Trophoblast cell (in vitro differentiated cells and primary cell): ENCODE measurements at regions not wholly inside any gene's neighbourhood (a gene's known extent, or its start where the extent isn't known, plus 50 kb on each side); places are given as distances from the start of the nearest gene placed in this dataset.
A peak's percentile ranks its signal among the peaks of the same experiment; 100 is the strongest.

Experiments
- DNase-seq, 2 donors: peaks; one replicate each; pipeline ENCODE4 v3.0.0-alpha.2; 2016
- H2AFZ ChIP-seq: 2 replicates; pipeline ENCODE4 v1.6.1; 2013; ENCODE audit warnings: low read length, moderate library complexity, mild to moderate bottlenecking; ENCODE audit not compliant: insufficient read depth, poor library complexity
- H2AK5ac ChIP-seq: 2 replicates; pipeline ENCODE4 v1.6.1; 2013; ENCODE audit warnings: mild to moderate bottlenecking, low read length
- H2BK120ac ChIP-seq: 2 replicates; pipeline ENCODE4 v1.6.1; 2013; ENCODE audit warnings: low read length, mild to moderate bottlenecking, moderate library complexity; ENCODE audit not compliant: insufficient read depth, poor library complexity
- H2BK12ac ChIP-seq: 2 replicates; pipeline ENCODE4 v1.6.1; 2013; ENCODE audit warnings: mild to moderate bottlenecking, low read length, moderate library complexity
- H2BK5ac ChIP-seq: 2 replicates; pipeline ENCODE4 v1.6.1; 2013; ENCODE audit warnings: low read length, low read depth, moderate library complexity, mild to moderate bottlenecking; ENCODE audit not compliant: poor library complexity
- H3K14ac ChIP-seq: 2 replicates; pipeline ENCODE4 v1.6.1; 2013; ENCODE audit warnings: mild to moderate bottlenecking, low read length
- H3K18ac ChIP-seq: 2 replicates; pipeline ENCODE4 v1.6.1; 2013; ENCODE audit warnings: mild to moderate bottlenecking, low read length
- H3K23ac ChIP-seq: 2 replicates; pipeline ENCODE4 v1.6.1; 2013; ENCODE audit warnings: low read length
- H3K27ac ChIP-seq: 2 replicates; pipeline ENCODE4 v1.5.1; 2013; ENCODE audit warnings: low read depth, mild to moderate bottlenecking, inconsistent platforms, low read length, moderate library complexity
- H3K27me3 ChIP-seq: 2 replicates; pipeline ENCODE4 v1.6.1; 2013; ENCODE audit warnings: inconsistent platforms, mild to moderate bottlenecking, low read length, moderate library complexity; ENCODE audit not compliant: insufficient read depth
- H3K36me3 ChIP-seq, 2 experiments: 1 replicate in 1 of 2; 2 replicates in 1 of 2; pipeline ENCODE4 v1.6.1; 2013; ENCODE audit warnings: low read length in 2 of 2, mild to moderate bottlenecking in 2 of 2, moderate library complexity in 1 of 2; ENCODE audit not compliant: insufficient read depth in 2 of 2, control insufficient read depth in 1 of 2
- H3K4ac ChIP-seq: 2 replicates; pipeline ENCODE4 v1.6.1; 2013; ENCODE audit warnings: low read depth, mild to moderate bottlenecking, low read length, moderate library complexity
- H3K4me1 ChIP-seq, 2 experiments: 1 replicate in 1 of 2; 2 replicates in 1 of 2; pipeline ENCODE4 v1.6.1; 2013; ENCODE audit warnings: low read length in 2 of 2, mild to moderate bottlenecking in 2 of 2, moderate library complexity in 1 of 2; ENCODE audit not compliant: insufficient read depth in 2 of 2, control insufficient read depth in 1 of 2
- H3K4me2 ChIP-seq: 2 replicates; pipeline ENCODE4 v1.6.1; 2013; ENCODE audit warnings: inconsistent platforms, mild to moderate bottlenecking, low read length, moderate library complexity
- H3K4me3 ChIP-seq: 2 replicates; pipeline ENCODE4 v1.5.1; 2013; ENCODE audit warnings: mild to moderate bottlenecking, low read depth, low read length, inconsistent platforms
- H3K79me1 ChIP-seq: one replicate; pipeline ENCODE4 v1.6.1; 2013; ENCODE audit warnings: low read length
- H3K79me2 ChIP-seq: 2 replicates; pipeline ENCODE4 v1.6.1; 2013; ENCODE audit warnings: low read length, mild to moderate bottlenecking; ENCODE audit not compliant: control insufficient read depth, insufficient read depth, poor library complexity
- H3K9ac ChIP-seq: 2 replicates; pipeline ENCODE4 v1.6.1; 2013; ENCODE audit warnings: mild to moderate bottlenecking, low read length
- H3K9me3 ChIP-seq: 2 replicates; pipeline ENCODE4 v1.6.1; 2013; ENCODE audit warnings: low read depth, mild to moderate bottlenecking, control low read depth, inconsistent platforms, low read length; ENCODE audit not compliant: insufficient read depth
- H4K12ac ChIP-seq: 2 replicates; pipeline ENCODE4 v1.6.1; 2013; ENCODE audit warnings: low read depth, mild to moderate bottlenecking, low read length, moderate library complexity
- H4K8ac ChIP-seq: 2 replicates; pipeline ENCODE4 v1.6.1; 2013; ENCODE audit warnings: low read depth, mild to moderate bottlenecking, low read length, moderate library complexity
- H4K91ac ChIP-seq: one replicate; pipeline ENCODE4 v1.6.1; 2013; ENCODE audit warnings: low read depth, mild to moderate bottlenecking, low read length, moderate library complexity
- WGBS: extraction: QIAGEN DNeasy Blood & Tissue Kit; methylation state at CpG from one replicate; pipeline ENCODE4 v1.1.7; 2013; ENCODE audit warnings: missing lambda C conversion rate; ENCODE audit not compliant: insufficient read length, insufficient coverage; ENCODE audit errors: extremely low coverage; 5-methylcytosine and 5-hydroxymethylcytosine counted together

DNA sequence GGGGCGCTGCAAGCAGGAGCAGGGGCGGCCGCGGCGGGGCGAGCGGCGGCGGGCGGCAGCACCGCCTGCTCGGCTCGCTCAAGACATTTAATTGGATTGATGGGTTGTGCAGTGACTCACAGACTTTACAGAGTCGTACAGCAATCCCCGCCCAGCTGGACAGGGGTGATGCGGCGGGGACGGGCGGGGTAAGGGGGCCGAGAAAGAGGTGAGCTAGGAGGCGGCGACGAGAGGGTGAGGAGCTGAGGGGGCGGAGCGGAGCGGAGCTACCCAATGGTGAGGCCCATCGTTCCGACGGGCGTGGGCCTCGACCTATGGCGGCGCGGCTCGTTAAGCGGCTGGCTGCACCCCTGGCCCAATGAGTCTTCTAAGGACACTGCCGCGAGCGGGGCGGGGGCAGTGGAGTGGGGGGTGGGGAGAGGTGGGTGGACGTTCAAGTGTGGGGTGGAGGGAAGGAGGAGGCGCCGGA, 97.1 kb upstream of the SERTAD2 start:
- peaks cover 0 to 3% of the 10 kb centered on the region in 2 experiments for H3K4me1 ChIP-seq
- H3K4me3 ChIP-seq, result peak overlapping the region; percentile 75
- peak overlapping the region; percentile 24 for H3K4ac ChIP-seq
- H4K91ac ChIP-seq, result peak overlapping the region; percentile 46
- H3K18ac ChIP-seq, result no peak overlapping the region
- H3K23ac ChIP-seq, result no peak overlapping the region
- H2AK5ac ChIP-seq, result no peak overlapping the region
- H3K4me2 ChIP-seq, result peak overlapping the region; percentile 91
- H2AFZ ChIP-seq, result peak overlapping the region; percentile 72
- WGBS, result no CpG with 5 or more reads among the region's 43 CpGs
- H3K36me3 ChIP-seq, result no peaks in the 10 kb centered on the region
- no peak overlapping the region for H2BK12ac ChIP-seq
- H3K27ac ChIP-seq, result peak overlapping the region; percentile 96
- H2BK120ac ChIP-seq, result no peak overlapping the region
- peak overlapping the region; percentile 65 for H2BK5ac ChIP-seq
- H3K79me1 ChIP-seq, result peaks cover 13% of the 10 kb centered on the region
- peak; percentile 99 to 100 for DNase-seq
- H3K9me3 ChIP-seq, result no peaks in the 10 kb centered on the region
- H3K14ac ChIP-seq, result peak overlapping the region; percentile 77
- peaks cover 2% of the 10 kb centered on the region for H3K79me2 ChIP-seq
- H3K9ac ChIP-seq, result peak overlapping the region; percentile 64
- peak overlapping the region; percentile 47 for H4K8ac ChIP-seq
- no peaks in the 10 kb centered on the region for H3K27me3 ChIP-seq
- H4K12ac ChIP-seq, result peak overlapping the region; percentile 66

DNA sequence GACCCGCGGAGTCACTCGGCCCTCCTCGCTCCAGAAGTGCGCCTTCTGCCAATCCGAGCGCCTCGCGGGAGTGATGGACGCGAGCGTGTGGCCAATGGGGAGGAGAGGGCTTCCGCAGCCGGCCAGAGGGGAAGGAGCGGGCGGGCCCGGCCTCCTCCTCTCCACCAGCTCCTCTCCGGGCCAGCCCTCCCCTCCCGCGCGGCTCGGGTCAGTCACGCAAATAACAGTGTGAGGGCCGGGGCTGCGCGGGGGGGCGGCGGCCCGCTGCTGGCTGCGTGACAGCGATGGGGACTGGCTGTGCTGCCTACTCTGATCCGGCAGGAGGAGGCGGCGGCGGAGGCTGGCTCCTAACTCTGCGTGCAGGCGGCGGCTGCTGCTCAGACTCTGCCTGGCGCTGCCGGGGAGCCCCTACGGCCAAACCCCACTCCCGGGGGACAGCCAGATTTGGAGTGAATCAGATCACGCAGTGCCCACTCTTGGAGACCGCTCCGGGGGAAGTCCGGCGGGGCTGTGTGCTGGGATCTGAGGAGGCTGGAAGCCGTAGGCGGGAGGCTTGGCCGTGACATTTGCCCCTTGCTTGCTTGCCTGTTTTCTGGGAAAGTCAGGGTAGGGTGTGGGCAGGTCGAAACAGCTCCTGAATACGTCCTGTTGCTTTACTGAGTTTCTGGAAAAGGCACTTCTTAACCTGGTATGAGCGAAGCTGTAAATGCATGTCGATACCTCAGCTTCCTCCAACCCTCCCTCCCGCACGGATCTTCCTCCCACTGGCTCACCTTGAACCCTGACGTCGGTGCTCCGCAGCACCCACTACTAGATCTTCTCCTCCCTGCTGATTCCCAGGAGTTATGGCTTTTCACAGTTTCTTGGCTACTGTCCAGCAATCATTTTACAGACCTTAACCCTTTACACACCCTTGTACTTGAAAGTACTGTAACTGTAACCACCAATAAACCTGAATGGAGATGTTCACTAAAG, 97.9 kb upstream of the SERTAD2 start:
- Histone ChIP-seq H2BK120ac (peak overlapping the region; percentile 77), H4K12ac (peak overlapping the region; percentile 34), H3K4ac (no peak overlapping the region), H3K4me3 (peak overlapping the region; percentile 87), H2AFZ (peak overlapping the region; percentile 79), H3K4me2 (peak overlapping the region; percentile 79), H3K27me3 (no peaks in the 10 kb centered on the region), H3K14ac (peak overlapping the region; percentile 87), H3K18ac (peak overlapping the region; percentile 78), H3K27ac (peak overlapping the region; percentile 65), H3K79me1 (peaks cover 13% of the 10 kb centered on the region), H2AK5ac (no peak overlapping the region), H2BK12ac (peak overlapping the region; percentile 12), H3K36me3 (no peaks in the 10 kb centered on the region), H4K8ac (peak overlapping the region; percentile 62), H3K79me2 (peaks cover 2% of the 10 kb centered on the region), H2BK5ac (peak overlapping the region; percentile 82), H3K4me1 (peaks cover 0 to 3% of the 10 kb centered on the region in 2 experiments), H4K91ac (peak overlapping the region; percentile 79), H3K9me3 (no peaks in the 10 kb centered on the region), H3K9ac (peak overlapping the region; percentile 69), H3K23ac (no peak overlapping the region)
- DNase-seq, result peak; percentile 98 to 99
- WGBS, result no CpG with 5 or more reads among the region's 59 CpGs

DNA sequence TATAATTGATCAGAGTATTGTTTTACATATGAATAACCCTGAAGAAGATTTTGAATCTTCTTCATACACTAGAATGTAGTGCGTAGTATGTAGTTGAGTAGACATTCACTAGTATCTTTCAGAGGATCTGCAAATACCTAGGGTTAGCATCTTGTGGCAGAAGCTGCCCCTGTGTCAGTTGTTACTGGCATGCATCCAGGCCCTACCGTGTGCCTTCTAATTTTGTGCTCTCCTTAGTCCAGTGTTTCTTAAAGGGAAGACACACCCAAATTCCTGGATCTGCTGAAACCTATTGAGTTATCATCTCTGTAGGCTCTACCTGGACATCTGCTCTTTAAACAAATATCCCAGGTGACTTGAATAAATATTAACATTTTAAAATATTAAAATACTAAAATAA, 99.7 kb upstream of the SERTAD2 start:
- Histone ChIP-seq H3K9ac (no peak overlapping the region), H2AFZ (no peak overlapping the region), H2BK120ac (no peak overlapping the region), H2BK5ac (no peak overlapping the region), H3K4ac (no peak overlapping the region), H3K36me3 (no peaks in the 10 kb centered on the region), H3K79me2 (peaks cover 2% of the 10 kb centered on the region), H3K27me3 (no peaks in the 10 kb centered on the region), H3K79me1 (peaks cover 13% of the 10 kb centered on the region), H3K4me3 (no peak overlapping the region), H4K91ac (no peak overlapping the region), H2BK12ac (no peak overlapping the region), H3K14ac (no peak overlapping the region), H4K8ac (no peak overlapping the region), H3K18ac (no peak overlapping the region), H3K9me3 (no peaks in the 10 kb centered on the region), H2AK5ac (no peak overlapping the region), H3K23ac (no peak overlapping the region), H3K4me1 (peaks cover 0 to 3% of the 10 kb centered on the region in 2 experiments), H4K12ac (no peak overlapping the region), H3K27ac (no peak overlapping the region), H3K4me2 (no peak overlapping the region)
- no CpG with 5 or more reads among the region's 2 CpGs for WGBS
- DNase-seq, result no peak

DNA sequence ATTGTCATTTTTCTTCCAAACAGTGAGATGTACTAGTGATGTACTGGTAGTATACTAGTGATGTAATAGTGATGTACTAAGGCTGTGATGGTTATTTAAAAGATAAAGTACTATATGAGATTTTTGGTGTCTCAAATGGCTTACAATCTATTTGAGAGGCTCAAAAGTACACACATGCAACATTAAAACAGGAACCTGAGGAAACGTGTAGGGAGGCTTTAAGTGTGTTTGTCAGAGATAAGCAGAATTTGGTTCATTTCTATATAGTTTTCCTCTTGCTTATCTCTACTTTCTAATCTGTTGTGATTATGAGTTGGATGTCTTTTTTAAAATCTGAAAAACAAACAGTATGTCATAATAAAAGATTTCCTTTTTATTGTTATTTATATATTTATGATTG, 100.9 kb upstream of the SERTAD2 start:
- Histone ChIP-seq H3K23ac (no peak overlapping the region), H3K18ac (no peak overlapping the region), H2AFZ (no peak overlapping the region), H3K4me2 (no peak overlapping the region), H3K4me3 (no peak overlapping the region), H2AK5ac (no peak overlapping the region), H4K12ac (no peak overlapping the region), H3K79me1 (peaks cover 13% of the 10 kb centered on the region), H2BK5ac (no peak overlapping the region), H2BK12ac (no peak overlapping the region), H3K9ac (no peak overlapping the region), H3K27me3 (no peaks in the 10 kb centered on the region), H3K27ac (no peak overlapping the region), H3K9me3 (no peaks in the 10 kb centered on the region), H3K4me1 (peaks cover 0 to 3% of the 10 kb centered on the region in 2 experiments), H4K91ac (no peak overlapping the region), H3K4ac (no peak overlapping the region), H3K14ac (no peak overlapping the region), H3K79me2 (peaks cover 2% of the 10 kb centered on the region), H4K8ac (no peak overlapping the region), H2BK120ac (no peak overlapping the region), H3K36me3 (no peaks in the 10 kb centered on the region)
- no CpG with 5 or more reads among the region's 1 CpG for WGBS
- DNase-seq, result no peak
